WERI-Rb-1 (cell line): ENCODE measurements at regions not wholly inside any gene's neighbourhood (a gene's known extent, or its start where the extent isn't known, plus 50 kb on each side); places are given as distances from the start of the nearest gene placed in this dataset.

Source experiments
- DNase-seq: peaks from one replicate; pipeline ENCODE4 v3.0.0-alpha.2; 2020
- H3K27ac ChIP-seq: fragments of 250-450 bp; sonication (Bioruptor Pico); 2 replicates; pipeline ENCODE4 v1.5.1; 2020; ENCODE audit warnings: mild to moderate bottlenecking, moderate library complexity
- H3K27me3 ChIP-seq: fragments of 250-450 bp; sonication (Bioruptor Pico); 2 replicates; pipeline ENCODE4 v1.5.1; 2021; ENCODE audit warnings: mild to moderate bottlenecking, low read depth, moderate library complexity; ENCODE audit not compliant: insufficient read depth, severe bottlenecking
- H3K36me3 ChIP-seq: fragments of 250-450 bp; sonication (Bioruptor Pico); 2 replicates; pipeline ENCODE4 v1.5.1; 2020; ENCODE audit warnings: mild to moderate bottlenecking, moderate library complexity
- H3K4me3 ChIP-seq: 2 replicates; pipeline ENCODE4 v1.5.1; 2011; ENCODE audit warnings: low read depth, mild to moderate bottlenecking, control low read depth, low read length
- H3K9me3 ChIP-seq: fragments of 250-450 bp; sonication (Bioruptor Pico); 2 replicates; pipeline ENCODE4 v1.5.1; 2021; ENCODE audit warnings: mild to moderate bottlenecking, moderate library complexity; ENCODE audit not compliant: severe bottlenecking
- TF ChIP-seq, protein P1 (sequence below): IDR thresholded peaks from 2 replicates; pipeline ENCODE4 v1.5.1; 2011; ENCODE audit warnings: low read depth, mild to moderate bottlenecking, control low read depth, inconsistent platforms, low read length

DNA sequence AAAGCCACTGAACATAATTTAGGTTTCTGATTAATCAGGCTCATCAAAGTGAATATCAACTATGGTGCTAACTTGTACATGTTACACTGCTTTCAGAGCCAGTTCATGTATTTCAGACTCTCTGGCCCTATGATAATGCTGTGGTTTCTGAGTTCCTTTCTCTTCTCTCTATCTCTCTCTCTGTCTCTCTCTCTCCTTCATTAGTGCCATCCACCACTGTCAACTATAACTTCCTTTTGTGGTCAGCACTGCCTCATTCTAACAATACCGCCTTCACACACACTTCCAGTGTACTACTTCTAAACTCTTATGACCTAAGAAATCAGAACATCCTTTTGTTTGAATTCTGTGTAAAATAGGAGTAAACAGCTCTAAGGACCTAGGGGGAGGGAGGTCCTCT, 907.1 kb downstream of the RPA4 start:
- no peaks in the 10 kb centered on the region for H3K36me3 ChIP-seq
- DNase-seq = no peak
- H3K27ac ChIP-seq = no peak overlapping the region
- no peaks in the 10 kb centered on the region for H3K9me3 ChIP-seq
- H3K4me3 ChIP-seq = no peak overlapping the region
- H3K27me3 ChIP-seq = peaks cover 3% of the 10 kb centered on the region
- TF ChIP-seq, protein P1, sequence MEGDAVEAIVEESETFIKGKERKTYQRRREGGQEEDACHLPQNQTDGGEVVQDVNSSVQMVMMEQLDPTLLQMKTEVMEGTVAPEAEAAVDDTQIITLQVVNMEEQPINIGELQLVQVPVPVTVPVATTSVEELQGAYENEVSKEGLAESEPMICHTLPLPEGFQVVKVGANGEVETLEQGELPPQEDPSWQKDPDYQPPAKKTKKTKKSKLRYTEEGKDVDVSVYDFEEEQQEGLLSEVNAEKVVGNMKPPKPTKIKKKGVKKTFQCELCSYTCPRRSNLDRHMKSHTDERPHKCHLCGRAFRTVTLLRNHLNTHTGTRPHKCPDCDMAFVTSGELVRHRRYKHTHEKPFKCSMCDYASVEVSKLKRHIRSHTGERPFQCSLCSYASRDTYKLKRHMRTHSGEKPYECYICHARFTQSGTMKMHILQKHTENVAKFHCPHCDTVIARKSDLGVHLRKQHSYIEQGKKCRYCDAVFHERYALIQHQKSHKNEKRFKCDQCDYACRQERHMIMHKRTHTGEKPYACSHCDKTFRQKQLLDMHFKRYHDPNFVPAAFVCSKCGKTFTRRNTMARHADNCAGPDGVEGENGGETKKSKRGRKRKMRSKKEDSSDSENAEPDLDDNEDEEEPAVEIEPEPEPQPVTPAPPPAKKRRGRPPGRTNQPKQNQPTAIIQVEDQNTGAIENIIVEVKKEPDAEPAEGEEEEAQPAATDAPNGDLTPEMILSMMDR = no peak

DNA sequence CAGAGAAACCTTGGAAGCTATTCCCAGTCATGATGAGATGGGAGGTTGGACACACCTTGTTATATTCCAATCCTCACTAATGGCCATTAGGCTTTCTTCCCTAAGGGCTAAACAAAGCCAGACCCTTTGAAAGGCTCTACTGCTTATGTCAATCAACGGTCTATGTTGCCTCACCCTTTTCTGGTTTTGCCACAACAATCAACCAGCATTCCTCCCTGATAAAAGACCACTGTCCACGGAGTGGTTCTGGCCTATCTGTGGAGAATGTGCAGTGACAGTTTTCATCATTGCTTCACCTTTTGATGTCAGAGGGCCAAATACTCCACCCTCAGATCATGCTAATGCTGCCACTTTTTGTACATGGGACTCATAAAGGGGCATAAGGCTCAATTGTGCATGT, 913.4 kb downstream of the RPA4 start:
- peaks cover 3% of the 10 kb centered on the region for H3K27me3 ChIP-seq
- no peaks in the 10 kb centered on the region for H3K9me3 ChIP-seq
- H3K27ac ChIP-seq = no peak overlapping the region
- DNase-seq = no peak
- no peaks in the 10 kb centered on the region for H3K36me3 ChIP-seq
- H3K4me3 ChIP-seq = no peak overlapping the region
- TF ChIP-seq, protein P1 = no peak

DNA sequence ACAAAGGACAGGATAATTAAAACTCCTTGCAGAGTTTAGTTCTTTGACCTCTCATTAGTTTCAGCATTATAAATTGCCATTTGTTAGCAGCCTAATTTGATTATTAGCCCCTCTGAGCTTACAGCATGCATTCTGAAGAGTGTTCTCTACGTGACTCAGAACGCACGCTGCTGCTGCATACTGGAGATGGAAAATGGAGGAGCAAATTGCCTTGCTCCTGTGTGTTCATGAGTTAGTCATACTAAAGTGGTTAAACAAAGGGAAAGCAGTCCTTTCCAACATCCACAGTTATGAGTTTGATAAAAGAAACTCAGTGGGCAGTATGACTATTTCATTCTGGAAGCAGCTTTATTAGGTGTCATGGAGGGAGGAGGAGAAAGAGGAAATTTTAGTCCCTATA, 922.5 kb downstream of the RPA4 start:
- Histone ChIP-seq H3K27me3 (no peaks in the 10 kb centered on the region), H3K4me3 (no peak overlapping the region), H3K9me3 (no peaks in the 10 kb centered on the region), H3K27ac (no peak overlapping the region), H3K36me3 (no peaks in the 10 kb centered on the region)
- no peak for DNase-seq
- TF ChIP-seq, protein P1 = no peak

DNA sequence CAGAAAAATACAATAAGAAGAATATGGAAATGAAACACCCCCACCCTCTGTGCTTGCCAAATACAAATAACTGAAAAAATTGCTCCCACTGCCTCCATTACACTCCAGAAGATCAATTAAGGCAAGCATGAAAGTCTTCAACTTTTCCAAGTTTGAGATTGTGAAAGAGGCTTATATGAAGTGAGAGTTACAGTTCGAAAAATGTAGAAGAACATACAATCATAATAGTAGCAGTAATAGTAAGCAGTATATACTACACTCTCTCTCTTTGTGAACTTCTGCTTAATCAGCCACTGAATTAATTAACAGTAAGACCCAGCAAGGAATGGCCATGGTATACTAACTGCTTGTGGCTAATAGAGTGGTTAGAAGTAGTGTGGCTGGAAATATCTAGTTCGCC, 923.2 kb downstream of the RPA4 start:
- Histone ChIP-seq H3K27me3 (no peaks in the 10 kb centered on the region), H3K4me3 (no peak overlapping the region), H3K9me3 (no peaks in the 10 kb centered on the region), H3K36me3 (no peaks in the 10 kb centered on the region), H3K27ac (no peak overlapping the region)
- TF ChIP-seq, protein P1 = no peak
- DNase-seq = no peak

DNA sequence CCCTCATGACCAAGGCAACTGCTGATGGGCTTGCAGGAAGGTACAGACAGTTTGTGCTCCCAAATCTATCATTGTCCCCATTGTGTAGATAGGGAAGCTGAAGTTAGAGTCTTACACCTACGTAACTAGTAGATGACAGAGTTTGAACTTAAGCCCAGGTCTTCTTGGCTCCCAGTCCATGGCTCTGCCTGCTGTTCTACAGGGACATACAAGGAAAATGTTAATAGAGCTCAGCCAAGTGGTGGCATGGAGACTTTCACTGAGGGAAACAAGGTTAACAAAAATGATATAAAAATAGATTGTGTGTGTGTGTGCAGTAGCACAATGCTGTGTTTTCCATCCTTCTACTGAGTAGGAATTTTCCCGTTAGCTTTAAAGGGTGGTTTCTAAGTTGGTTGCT, 936.5 kb downstream of the RPA4 start:
- H3K9me3 ChIP-seq = peaks cover 4% of the 10 kb centered on the region
- no peak overlapping the region for H3K27ac ChIP-seq
- TF ChIP-seq, protein P1 = no peak
- H3K27me3 ChIP-seq = no peaks in the 10 kb centered on the region
- no peaks in the 10 kb centered on the region for H3K36me3 ChIP-seq
- no peak for DNase-seq
- no peak overlapping the region for H3K4me3 ChIP-seq

DNA sequence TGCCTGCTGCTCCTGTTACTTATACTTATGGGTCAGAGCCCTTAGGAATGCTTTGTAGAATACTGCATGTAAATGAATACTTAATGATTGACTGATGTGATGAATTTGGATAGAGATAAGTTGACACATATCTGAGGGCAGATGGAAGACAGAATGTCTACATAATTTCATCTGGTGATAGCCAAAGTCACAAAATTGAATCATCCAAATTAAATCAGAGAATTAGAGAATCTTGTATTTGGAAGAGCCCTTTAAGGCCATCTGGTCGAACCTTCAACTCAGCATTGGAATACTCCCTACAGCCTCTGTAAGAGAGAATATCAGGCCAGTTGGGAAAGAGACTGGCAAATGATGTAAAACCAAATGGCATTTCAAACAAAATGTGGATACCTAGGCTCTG, 944.8 kb downstream of the RPA4 start:
- H3K36me3 ChIP-seq = no peaks in the 10 kb centered on the region
- no peak for DNase-seq
- no peak overlapping the region for H3K27ac ChIP-seq
- no peaks in the 10 kb centered on the region for H3K27me3 ChIP-seq
- TF ChIP-seq, protein P1 = no peak
- H3K9me3 ChIP-seq = no peaks in the 10 kb centered on the region
- H3K4me3 ChIP-seq = no peak overlapping the region
